ENCODE measurements at regions not wholly inside any gene's neighbourhood (a gene's known extent, or its start where the extent isn't known, plus 50 kb on each side); places are given as distances from the start of the nearest gene placed in this dataset.

DNA sequence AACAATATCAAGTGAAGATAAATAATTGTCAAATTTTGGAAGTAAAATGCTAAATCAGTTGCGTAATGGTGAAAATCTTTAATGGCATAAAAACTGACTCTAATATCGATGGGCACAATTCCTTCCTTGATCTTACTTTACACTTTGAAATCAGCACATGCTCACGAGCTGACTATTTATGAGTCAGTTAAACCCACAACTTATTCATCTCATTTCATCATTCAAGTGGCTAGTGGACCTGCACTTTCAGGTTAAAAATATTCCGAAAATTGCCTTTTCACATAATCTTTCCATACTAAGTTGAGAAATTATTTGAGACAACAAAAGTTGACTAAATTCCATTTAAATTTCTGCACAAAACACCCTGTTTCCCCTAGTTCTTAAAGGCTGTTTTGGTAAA, 582.1 kb upstream of the TENM3 start:
- H3K4me3 ChIP-seq (ENCODE audit: low read depth, low read length): no peak overlapping the region
- DNase-seq (ENCODE audit: low read depth): no peak

DNA sequence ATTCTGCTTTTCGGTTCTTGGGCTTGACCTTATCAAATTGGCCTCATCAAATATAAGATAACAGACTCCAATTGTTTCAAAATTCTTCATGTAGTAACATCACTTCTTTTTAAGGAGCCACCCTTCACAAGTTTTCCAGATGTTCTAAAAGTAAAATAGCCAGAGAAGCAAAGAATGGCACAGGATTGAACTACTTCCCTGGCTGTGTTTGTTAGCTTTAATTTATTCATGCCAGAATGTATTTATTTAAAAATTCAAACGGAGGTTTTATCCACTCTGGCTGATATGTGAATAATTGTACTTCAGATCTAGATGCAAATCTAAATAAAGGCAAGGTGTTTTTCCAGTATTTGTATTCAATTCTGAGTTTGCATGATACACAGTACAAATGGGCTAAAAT, 581.3 kb upstream of the TENM3 start:
- no peak for DNase-seq (ENCODE audit: low read depth)
- H3K4me3 ChIP-seq (ENCODE audit: low read depth, low read length): no peak overlapping the region
- TF ChIP-seq, protein P1, sequence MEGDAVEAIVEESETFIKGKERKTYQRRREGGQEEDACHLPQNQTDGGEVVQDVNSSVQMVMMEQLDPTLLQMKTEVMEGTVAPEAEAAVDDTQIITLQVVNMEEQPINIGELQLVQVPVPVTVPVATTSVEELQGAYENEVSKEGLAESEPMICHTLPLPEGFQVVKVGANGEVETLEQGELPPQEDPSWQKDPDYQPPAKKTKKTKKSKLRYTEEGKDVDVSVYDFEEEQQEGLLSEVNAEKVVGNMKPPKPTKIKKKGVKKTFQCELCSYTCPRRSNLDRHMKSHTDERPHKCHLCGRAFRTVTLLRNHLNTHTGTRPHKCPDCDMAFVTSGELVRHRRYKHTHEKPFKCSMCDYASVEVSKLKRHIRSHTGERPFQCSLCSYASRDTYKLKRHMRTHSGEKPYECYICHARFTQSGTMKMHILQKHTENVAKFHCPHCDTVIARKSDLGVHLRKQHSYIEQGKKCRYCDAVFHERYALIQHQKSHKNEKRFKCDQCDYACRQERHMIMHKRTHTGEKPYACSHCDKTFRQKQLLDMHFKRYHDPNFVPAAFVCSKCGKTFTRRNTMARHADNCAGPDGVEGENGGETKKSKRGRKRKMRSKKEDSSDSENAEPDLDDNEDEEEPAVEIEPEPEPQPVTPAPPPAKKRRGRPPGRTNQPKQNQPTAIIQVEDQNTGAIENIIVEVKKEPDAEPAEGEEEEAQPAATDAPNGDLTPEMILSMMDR (IDR thresholded peaks at IDR 0.05; ENCODE audit: insufficient read depth, low read depth, low read length): no peak

More for the DNA sequence above, 582.1 kb upstream of the TENM3 start:
- TF ChIP-seq, protein P1 (IDR thresholded peaks at IDR 0.05; ENCODE audit: insufficient read depth, low read depth, low read length): no peak

DNA sequence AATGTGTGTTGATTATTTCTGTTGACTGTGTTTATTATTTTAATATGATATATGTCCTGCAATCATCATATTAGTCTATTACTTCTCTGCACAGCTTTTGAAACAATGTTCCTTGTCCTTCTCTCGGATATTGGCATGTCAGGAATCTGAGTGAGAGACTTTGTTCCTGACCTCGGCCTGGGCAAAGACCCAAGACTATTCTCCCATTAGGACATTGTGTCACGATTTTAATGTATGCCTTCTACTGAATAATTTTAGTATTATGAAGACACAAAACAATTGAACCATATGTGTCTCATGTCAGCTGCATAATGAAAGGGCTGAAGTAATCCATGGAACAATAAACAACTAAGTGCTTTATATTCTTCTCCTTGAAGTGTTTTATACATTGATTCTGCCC, 580.8 kb upstream of the TENM3 start:
- TF ChIP-seq, protein P1 (IDR thresholded peaks at IDR 0.05; ENCODE audit: insufficient read depth, low read depth, low read length): no peak
- no peak for DNase-seq (ENCODE audit: low read depth)
- no peak overlapping the region for H3K4me3 ChIP-seq (ENCODE audit: low read depth, low read length)

DNA sequence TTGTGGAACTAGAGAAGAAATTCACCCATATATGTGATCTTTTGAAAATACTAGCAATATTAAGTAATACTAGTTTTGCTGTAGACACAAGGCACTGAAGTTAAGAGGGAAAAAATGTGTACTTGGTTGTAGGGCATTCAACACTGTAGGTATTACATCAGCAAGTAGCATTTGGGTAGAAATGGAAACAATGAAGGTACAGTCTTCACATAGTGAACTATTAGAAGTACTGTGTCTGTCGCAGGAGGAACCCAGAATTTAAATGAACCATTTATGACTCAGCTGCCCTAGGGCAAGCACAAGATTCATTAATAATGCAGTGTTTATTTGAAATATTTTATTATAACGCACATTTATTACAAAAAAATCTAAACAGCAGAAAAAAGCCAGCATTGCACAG, 572.7 kb upstream of the TENM3 start:
- DNase-seq (ENCODE audit: low read depth): no peak
- TF ChIP-seq, protein P1 (IDR thresholded peaks at IDR 0.05; ENCODE audit: insufficient read depth, low read depth, low read length): no peak
- no peak overlapping the region for H3K4me3 ChIP-seq (ENCODE audit: low read depth, low read length)

DNA sequence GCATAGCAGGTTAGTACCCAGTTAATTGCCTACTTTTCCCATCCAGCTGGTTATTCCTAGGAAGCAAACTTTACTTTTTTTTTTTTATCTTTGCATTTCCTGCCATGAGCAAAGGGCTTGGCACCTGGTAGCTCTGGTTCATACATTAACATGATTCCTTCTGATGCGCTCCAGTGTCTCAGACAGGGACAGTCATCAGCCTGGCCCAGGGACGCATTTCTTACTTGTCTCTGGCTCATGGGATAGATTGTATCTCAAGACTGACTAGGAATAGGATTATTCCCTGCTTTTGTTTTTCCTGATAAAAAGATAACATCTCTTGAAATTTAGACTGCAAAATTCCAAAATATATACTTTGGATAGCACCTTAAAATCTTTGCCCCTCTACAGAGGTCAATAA, 571.5 kb upstream of the TENM3 start:
- H3K4me3 ChIP-seq (ENCODE audit: low read depth, low read length): no peak overlapping the region
- DNase-seq (ENCODE audit: low read depth): no peak
- TF ChIP-seq, protein P1 (IDR thresholded peaks at IDR 0.05; ENCODE audit: insufficient read depth, low read depth, low read length): no peak

DNA sequence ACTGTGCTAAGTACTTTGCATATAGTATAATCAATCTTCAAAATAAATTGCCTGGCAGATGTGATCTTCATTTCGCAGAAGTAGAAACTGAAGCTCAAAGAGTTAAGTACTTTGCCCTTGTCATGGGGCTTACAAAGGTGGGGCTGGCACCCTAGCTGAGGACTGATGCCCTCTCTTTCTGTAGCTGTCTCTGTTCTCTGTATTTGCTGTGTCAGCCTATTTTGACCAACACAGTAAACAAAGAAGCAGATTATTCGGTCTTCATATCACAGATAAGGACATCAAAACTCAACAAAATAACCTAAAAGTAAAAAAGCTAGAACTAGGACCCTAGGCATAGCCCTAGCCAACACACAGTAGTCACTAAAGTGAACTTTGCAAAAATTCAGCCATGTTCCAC, 570.5 kb upstream of the TENM3 start:
- H3K4me3 ChIP-seq (ENCODE audit: low read depth, low read length): no peak overlapping the region
- no peak for DNase-seq (ENCODE audit: low read depth)
- TF ChIP-seq, protein P1 (IDR thresholded peaks at IDR 0.05; ENCODE audit: insufficient read depth, low read depth, low read length): no peak

DNA sequence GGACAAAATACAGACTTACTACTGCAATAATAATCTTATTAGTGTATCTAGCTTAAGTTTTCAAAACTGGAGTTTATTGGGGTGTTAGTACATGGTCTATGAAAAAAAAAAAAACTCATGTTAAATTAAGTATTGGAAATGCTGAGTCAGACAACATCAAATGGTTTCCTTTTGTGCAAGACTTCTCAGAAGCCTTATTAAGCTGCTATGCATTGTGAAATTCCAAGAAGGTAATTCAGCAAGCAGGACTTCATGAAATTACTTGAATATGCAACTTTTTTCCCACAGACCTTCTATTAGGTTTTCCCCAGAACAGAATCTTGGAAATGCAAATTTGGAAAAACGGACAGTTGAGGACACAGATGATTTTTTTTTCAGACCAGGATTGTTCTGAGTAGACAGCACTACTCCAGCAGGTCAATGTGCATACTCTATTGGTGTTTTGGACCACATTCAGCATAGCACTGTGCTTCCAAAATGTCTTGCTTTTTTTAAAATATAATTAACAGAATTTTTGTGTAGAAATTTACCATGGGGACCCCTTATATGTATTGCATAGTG, 568.8 kb upstream of the TENM3 start:
- H3K4me3 ChIP-seq (ENCODE audit: low read depth, low read length): no peak overlapping the region
- TF ChIP-seq, protein P1 (IDR thresholded peaks at IDR 0.05; ENCODE audit: insufficient read depth, low read depth, low read length): no peak
- DNase-seq (ENCODE audit: low read depth): peak; percentile 20
